Mucosa of descending colon (tissue), 3 donors: ENCODE measurements at regions not wholly inside any gene's neighbourhood (a gene's known extent, or its start where the extent isn't known, plus 50 kb on each side); places are given as distances from the start of the nearest gene placed in this dataset.

Experiments used
- ATAC-seq: fragments of 200-7000 bp; cut with Tn5 transposase; one replicate; pipeline ENCODE4 v1.9.1; 2020; ENCODE audit warnings: mild to moderate bottlenecking, moderate library complexity
- DNase-seq, 3 donors: peaks; one replicate each; pipeline ENCODE4 v3.0.0-alpha.2; 2020
- H3K36me3 ChIP-seq: fragments of 200-600 bp; one replicate; pipeline ENCODE4 v1.8.0; 2021; ENCODE audit warnings: low read depth, mild to moderate bottlenecking
- H3K4me1 ChIP-seq: fragments of 200-600 bp; one replicate; pipeline ENCODE4 v1.8.0; 2021; ENCODE audit warnings: low read depth, mild to moderate bottlenecking
- H3K4me3 ChIP-seq: fragments of 200-600 bp; one replicate; pipeline ENCODE4 v1.8.0; 2021; ENCODE audit warnings: mild to moderate bottlenecking
- H3K9me3 ChIP-seq: fragments of 200-600 bp; one replicate; pipeline ENCODE4 v1.8.0; 2021; ENCODE audit warnings: mild to moderate bottlenecking
- intact Hi-C, 2 donors: fragments of 100-400 bp; cut with DNase I in 1 of 2; cut with micrococcal nuclease in 1 of 2; formaldehyde crosslinking; loops; one replicate each; pipeline versions ENCODE4 v1.11.0 to v1.11.1; 2022; cut with DNase I, micrococcal nuclease
- TF ChIP-seq, protein P1 (sequence below): fragments of 200-600 bp; IDR thresholded peaks from one replicate; pipeline ENCODE4 v1.8.0; 2022; ENCODE audit warnings: antibody characterized with exemption, mild to moderate bottlenecking
- donor health status: DM: no; HTN: no; CAD: no; lungs with moderate emphysema.
- donor health status: DM: no; HTN: no; CAD: no.
- donor health status: DM: no; HTN: yes; CAD: no.

GRCh38 chr1:199357599-199357998 lies 669.9 kb upstream of the NR5A2 start:
- intact Hi-C loops, result no loop called here
- no peak for ATAC-seq
- TF ChIP-seq, protein P1, sequence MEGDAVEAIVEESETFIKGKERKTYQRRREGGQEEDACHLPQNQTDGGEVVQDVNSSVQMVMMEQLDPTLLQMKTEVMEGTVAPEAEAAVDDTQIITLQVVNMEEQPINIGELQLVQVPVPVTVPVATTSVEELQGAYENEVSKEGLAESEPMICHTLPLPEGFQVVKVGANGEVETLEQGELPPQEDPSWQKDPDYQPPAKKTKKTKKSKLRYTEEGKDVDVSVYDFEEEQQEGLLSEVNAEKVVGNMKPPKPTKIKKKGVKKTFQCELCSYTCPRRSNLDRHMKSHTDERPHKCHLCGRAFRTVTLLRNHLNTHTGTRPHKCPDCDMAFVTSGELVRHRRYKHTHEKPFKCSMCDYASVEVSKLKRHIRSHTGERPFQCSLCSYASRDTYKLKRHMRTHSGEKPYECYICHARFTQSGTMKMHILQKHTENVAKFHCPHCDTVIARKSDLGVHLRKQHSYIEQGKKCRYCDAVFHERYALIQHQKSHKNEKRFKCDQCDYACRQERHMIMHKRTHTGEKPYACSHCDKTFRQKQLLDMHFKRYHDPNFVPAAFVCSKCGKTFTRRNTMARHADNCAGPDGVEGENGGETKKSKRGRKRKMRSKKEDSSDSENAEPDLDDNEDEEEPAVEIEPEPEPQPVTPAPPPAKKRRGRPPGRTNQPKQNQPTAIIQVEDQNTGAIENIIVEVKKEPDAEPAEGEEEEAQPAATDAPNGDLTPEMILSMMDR, result no peak
- Histone ChIP-seq H3K4me1 (no peaks in the 10 kb centered on the region), H3K4me3 (no peak overlapping the region), H3K9me3 (no peaks in the 10 kb centered on the region), H3K36me3 (no peaks in the 10 kb centered on the region)
- no peak for DNase-seq

GRCh38 chr1:199362996-199363395 lies 664.5 kb upstream of the NR5A2 start:
- DNase-seq (no peak), ATAC-seq (no peak)
- intact Hi-C loops, result no loop called here
- TF ChIP-seq, protein P1, result no peak
- H3K4me3 ChIP-seq, result no peak overlapping the region
- no peaks in the 10 kb centered on the region for H3K36me3 ChIP-seq
- no peaks in the 10 kb centered on the region for H3K9me3 ChIP-seq
- no peaks in the 10 kb centered on the region for H3K4me1 ChIP-seq

GRCh38 chr1:199373139-199373538 lies 654.4 kb upstream of the NR5A2 start:
- TF ChIP-seq, protein P1, result no peak
- H3K4me3 ChIP-seq, result no peak overlapping the region
- no peaks in the 10 kb centered on the region for H3K36me3 ChIP-seq
- intact Hi-C loops, result loop anchor here in 1 of 2 donors (10.0 kb wide), 1 partner anchor 368 kb away; no protein-coding TSS in a partner anchor
- H3K4me1 ChIP-seq, result no peaks in the 10 kb centered on the region
- DNase-seq (no peak), ATAC-seq (no peak)
- H3K9me3 ChIP-seq, result no peaks in the 10 kb centered on the region

DNA sequence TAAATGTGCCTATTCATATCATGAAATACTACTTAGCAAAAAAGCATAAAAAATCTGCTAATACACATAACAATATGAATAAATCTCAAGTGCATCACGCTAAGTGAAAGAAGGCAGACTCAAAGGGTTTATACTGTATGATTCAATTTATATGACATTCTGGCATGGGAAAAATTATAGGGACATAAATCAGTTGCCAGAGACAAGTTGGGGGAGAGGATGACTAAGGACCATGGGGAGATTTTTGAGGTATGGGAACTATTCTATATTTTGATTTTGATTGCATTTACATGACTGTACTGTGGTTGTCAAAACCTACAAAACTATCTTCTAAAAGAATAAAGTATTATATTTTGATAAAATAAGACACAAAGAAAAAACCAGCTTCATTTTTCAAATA lies 650.3 kb upstream of the NR5A2 start:
- Histone ChIP-seq H3K4me1 (no peaks in the 10 kb centered on the region), H3K36me3 (no peaks in the 10 kb centered on the region), H3K9me3 (no peaks in the 10 kb centered on the region), H3K4me3 (no peak overlapping the region)
- intact Hi-C loops, result loop anchor here in 1 of 2 donors (10.0 kb wide), 1 partner anchor 372 kb away; no protein-coding TSS in a partner anchor
- DNase-seq, result no peak
- no peak for ATAC-seq
- TF ChIP-seq, protein P1, result no peak

GRCh38 chr1:199383793-199384192 lies 643.7 kb upstream of the NR5A2 start:
- DNase-seq (no peak), ATAC-seq (no peak)
- TF ChIP-seq, protein P1, result no peak
- Histone ChIP-seq H3K36me3 (no peaks in the 10 kb centered on the region), H3K9me3 (no peaks in the 10 kb centered on the region), H3K4me1 (no peaks in the 10 kb centered on the region), H3K4me3 (no peak overlapping the region)
- intact Hi-C loops, result no loop called here

- intact Hi-C loops, result no loop called here
- no peaks in the 10 kb centered on the region for H3K4me1 ChIP-seq
- ATAC-seq (no peak), DNase-seq (no peak)
- no peaks in the 10 kb centered on the region for H3K36me3 ChIP-seq
- H3K9me3 ChIP-seq, result no peaks in the 10 kb centered on the region
- TF ChIP-seq, protein P1, result no peak
- H3K4me3 ChIP-seq, result no peak overlapping the region
Measured at GRCh38 chr1:199394856-199395255, 632.7 kb upstream of the NR5A2 start.
